ENCODE measurements at regions not wholly inside any gene's neighbourhood (a gene's known extent, or its start where the extent isn't known, plus 50 kb on each side); places are given as distances from the start of the nearest gene placed in this dataset.
A peak's percentile ranks its signal among the peaks of the same experiment; 100 is the strongest.
"Not testable (repeated sequence)": the region's sequence is repeated elsewhere in the genome, so short reads cannot be mapped to it uniquely, and the experiment has no call there.

GRCh38 chr5:5831622-5832021 is 409.1 kb downstream of the ICE1 start:
- not testable (repeated sequence) for DNase-seq

- no peak for DNase-seq
These were observed 406.1 kb downstream of the ICE1 start for GRCh38 chr5:5828619-5829018.

GRCh38 chr5:5826911-5827310 is 404.4 kb downstream of the ICE1 start:
- DNase-seq = peak; percentile 63

GRCh38 chr5:5822729-5823257 is 400.3 kb downstream of the ICE1 start:
- DNase-seq = no peak

GRCh38 chr5:5816960-5817359 is 394.5 kb downstream of the ICE1 start:
- no peak for DNase-seq

- DNase-seq = no peak
These were observed 391.0 kb downstream of the ICE1 start for GRCh38 chr5:5813441-5813840.

GRCh38 chr5:5810461-5810860 is 388.0 kb downstream of the ICE1 start:
- DNase-seq = no peak

- DNase-seq = no peak
These were observed 383.4 kb downstream of the ICE1 start for GRCh38 chr5:5805916-5806315.

- DNase-seq = no peak
These were observed 382.2 kb downstream of the ICE1 start for GRCh38 chr5:5804478-5805233.

- no peak for DNase-seq
These were observed 378.6 kb downstream of the ICE1 start for GRCh38 chr5:5800801-5801761.

- no peak for DNase-seq
These were observed 377.3 kb downstream of the ICE1 start for GRCh38 chr5:5799826-5800225.

GRCh38 chr5:5799229-5799628 is 376.8 kb downstream of the ICE1 start:
- DNase-seq = no peak

GRCh38 chr5:5798462-5798861 is 376.0 kb downstream of the ICE1 start:
- DNase-seq = no peak

GRCh38 chr5:5798041-5798440 is 375.6 kb downstream of the ICE1 start:
- DNase-seq = no peak

GRCh38 chr5:5795074-5795771 is 372.7 kb downstream of the ICE1 start:
- DNase-seq = no peak

- no peak for DNase-seq
These were observed 371.7 kb downstream of the ICE1 start for GRCh38 chr5:5794118-5794560.

GRCh38 chr5:5793242-5794117 is 371.0 kb downstream of the ICE1 start:
- DNase-seq = no peak

- no peak for DNase-seq
These were observed 369.6 kb downstream of the ICE1 start for GRCh38 chr5:5792106-5792505.

- DNase-seq = peak; percentile 1
These were observed 366.3 kb downstream of the ICE1 start for GRCh38 chr5:5788793-5789192.

- no peak for DNase-seq
These were observed 364.9 kb downstream of the ICE1 start for GRCh38 chr5:5787373-5787772.

GRCh38 chr5:5784101-5784500 is 361.6 kb downstream of the ICE1 start:
- no peak for DNase-seq

GRCh38 chr5:5783021-5783420 is 360.5 kb downstream of the ICE1 start:
- no peak for DNase-seq

Data from islet precursor cell (in vitro differentiated cells).